ENCODE measurements at regions not wholly inside any gene's neighbourhood (a gene's known extent, or its start where the extent isn't known, plus 50 kb on each side); places are given as distances from the start of the nearest gene placed in this dataset.
A peak's percentile ranks its signal among the peaks of the same experiment; 100 is the strongest.

DNA sequence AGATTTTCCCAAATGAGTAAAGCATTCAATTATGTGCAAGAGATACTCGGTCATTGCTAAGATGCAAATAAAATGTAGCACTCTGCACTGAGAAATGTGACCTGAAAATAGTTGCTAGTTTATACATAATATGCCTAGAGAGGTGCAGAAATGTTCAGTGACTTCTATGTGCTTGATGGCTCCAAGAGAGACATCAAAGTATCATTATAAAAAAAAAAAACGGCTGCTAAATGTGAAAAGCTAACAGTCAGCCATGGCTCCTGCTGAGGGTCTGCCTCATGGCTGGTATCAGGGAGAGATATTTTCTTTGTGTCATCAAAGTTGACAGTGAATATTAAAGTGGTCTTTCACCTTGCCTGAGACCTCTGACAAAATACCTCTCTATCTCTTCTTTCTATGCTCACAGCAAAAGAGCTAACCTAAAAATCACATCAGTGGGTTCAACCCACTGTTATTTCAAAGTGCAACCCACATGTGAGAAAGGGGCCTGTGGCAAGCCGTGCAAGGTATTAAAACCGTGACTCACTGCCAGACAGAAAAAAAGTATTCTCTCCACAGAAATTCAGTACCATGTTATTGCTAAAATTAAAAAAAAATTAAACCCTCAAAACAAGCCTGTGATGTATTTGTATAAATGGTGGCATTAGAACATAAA, 259.0 kb downstream of the HIVEP2 start:
- TF ChIP-seq, protein P1, sequence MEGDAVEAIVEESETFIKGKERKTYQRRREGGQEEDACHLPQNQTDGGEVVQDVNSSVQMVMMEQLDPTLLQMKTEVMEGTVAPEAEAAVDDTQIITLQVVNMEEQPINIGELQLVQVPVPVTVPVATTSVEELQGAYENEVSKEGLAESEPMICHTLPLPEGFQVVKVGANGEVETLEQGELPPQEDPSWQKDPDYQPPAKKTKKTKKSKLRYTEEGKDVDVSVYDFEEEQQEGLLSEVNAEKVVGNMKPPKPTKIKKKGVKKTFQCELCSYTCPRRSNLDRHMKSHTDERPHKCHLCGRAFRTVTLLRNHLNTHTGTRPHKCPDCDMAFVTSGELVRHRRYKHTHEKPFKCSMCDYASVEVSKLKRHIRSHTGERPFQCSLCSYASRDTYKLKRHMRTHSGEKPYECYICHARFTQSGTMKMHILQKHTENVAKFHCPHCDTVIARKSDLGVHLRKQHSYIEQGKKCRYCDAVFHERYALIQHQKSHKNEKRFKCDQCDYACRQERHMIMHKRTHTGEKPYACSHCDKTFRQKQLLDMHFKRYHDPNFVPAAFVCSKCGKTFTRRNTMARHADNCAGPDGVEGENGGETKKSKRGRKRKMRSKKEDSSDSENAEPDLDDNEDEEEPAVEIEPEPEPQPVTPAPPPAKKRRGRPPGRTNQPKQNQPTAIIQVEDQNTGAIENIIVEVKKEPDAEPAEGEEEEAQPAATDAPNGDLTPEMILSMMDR (IDR thresholded peaks at IDR 0.05), result no peak
- no peak overlapping the region for H3K4me3 ChIP-seq
- no peak overlapping the region for H3K27ac ChIP-seq
- no peak for DNase-seq (ENCODE audit: low spot score)

DNA sequence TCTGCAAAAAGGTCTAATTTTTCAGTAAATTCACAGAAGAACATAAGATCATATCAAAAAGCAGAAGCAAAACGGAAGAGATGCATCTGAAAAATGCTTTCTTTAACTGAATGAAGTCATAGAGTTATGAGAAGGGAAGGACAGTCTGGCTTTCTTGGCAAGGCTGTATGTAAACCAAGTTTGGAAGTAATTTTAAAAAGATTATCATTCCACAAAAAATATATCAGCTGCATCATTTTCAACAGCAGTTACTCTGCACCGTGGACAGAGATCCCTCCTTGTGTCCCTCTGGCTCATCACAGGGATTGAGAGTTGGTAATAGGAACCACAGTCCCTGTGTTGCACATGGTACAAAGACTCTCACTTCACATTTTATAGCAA, 258.5 kb downstream of the HIVEP2 start:
- H3K27ac ChIP-seq, result no peak overlapping the region
- no peak for DNase-seq (ENCODE audit: low spot score)
- no peak overlapping the region for H3K4me3 ChIP-seq
- TF ChIP-seq, protein P1 (IDR thresholded peaks at IDR 0.05), result no peak

DNA sequence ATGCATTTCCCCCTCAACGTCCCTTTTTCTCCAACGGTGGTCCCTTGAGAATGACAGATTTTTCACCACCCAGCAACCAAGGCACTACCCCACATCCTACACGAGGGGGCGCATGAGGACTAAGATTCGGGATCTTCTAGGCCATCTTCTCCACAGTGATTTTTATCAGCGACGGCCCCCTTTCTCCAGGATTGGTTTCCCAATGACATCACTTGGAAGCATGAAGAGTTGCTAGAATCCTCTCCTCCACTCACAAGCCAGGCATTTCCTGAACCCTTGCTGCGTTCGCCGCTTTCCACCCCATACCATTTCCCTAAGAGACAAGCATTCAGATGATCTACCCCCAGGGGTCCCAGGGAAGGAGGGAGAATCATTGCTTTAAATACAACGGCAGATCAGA, 252.0 kb downstream of the HIVEP2 start:
- TF ChIP-seq, protein P1 (IDR thresholded peaks at IDR 0.05), result peak; percentile 97
- DNase-seq (ENCODE audit: low spot score), result peak; percentile 75
- H3K4me3 ChIP-seq, result peak overlapping the region; percentile 49
- H3K27ac ChIP-seq, result peak overlapping the region in 1 of 2 donors; percentile 8

DNA sequence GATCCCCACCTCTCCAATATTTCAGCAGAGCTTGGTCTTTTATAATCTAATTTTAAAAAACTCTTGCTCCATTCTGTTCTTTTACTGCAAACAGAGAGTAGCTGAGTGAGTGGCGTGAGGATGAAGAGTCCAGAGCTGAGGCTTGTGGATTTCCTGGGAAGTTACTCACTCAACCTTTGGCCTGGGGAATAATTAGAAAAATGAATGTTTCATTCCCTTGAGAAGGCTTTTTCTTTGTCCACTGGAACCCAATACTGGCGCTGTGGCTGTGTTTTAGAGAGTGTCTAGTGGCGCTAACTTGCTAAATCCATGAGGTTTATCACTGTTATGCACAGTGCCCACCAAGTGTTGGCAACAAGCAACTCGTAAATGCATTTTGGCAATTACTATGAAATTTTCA, 251.5 kb downstream of the HIVEP2 start:
- DNase-seq (ENCODE audit: low spot score), result no peak
- TF ChIP-seq, protein P1 (IDR thresholded peaks at IDR 0.05), result no peak
- Histone ChIP-seq H3K27ac (peak overlapping the region in 1 of 2 donors; percentile 8), H3K4me3 (no peak overlapping the region)

DNA sequence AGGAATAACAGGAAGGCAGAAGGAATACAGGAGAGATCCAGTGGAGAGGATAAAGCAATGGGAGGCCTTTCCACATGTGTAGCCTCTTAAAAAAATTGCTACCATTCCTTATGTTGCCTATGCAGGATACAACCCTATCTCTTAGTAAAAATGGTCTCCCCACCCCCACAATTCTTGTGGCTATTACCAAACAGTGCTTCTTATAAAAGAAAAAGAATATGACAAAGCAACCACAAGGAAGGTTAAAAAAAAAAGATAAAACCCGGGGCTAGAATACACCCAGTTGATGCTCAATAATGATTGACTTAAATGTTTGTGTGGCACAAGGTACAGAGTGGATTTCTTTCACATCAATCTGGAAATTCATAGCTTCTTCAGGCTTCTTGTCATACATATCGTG, 250.9 kb downstream of the HIVEP2 start:
- DNase-seq (ENCODE audit: low spot score), result no peak
- TF ChIP-seq, protein P1 (IDR thresholded peaks at IDR 0.05), result no peak

DNA sequence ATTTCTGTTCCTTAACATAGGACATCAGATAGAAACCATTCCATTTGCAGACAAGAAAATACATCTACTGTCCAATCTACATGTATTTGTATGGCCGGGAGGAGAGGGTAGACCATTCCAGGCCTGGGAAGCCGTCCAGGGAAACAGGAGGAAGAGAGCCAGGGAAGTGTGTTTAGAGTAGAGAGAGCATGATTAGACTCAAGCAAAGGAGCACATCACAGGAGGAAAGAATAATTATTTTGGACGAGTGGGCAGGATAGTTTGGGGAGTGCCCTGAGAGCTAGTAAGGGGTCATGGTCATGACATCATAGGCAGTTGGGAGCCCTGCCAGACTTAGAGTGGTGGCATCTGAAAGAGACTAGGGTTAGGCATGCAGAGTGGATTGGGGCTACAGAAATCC, 250.0 kb downstream of the HIVEP2 start:
- no peak for DNase-seq (ENCODE audit: low spot score)
- TF ChIP-seq, protein P1 (IDR thresholded peaks at IDR 0.05), result no peak
- Histone ChIP-seq H3K27ac (no peak overlapping the region), H3K4me3 (no peak overlapping the region)

More for the DNA sequence above, 250.9 kb downstream of the HIVEP2 start:
- Histone ChIP-seq H3K27ac (no peak overlapping the region), H3K4me3 (no peak overlapping the region)
